A673 (cell line): ENCODE measurements at regions not wholly inside any gene's neighbourhood (a gene's known extent, or its start where the extent isn't known, plus 50 kb on each side); places are given as distances from the start of the nearest gene placed in this dataset.
"Not testable (repeated sequence)": the region's sequence is repeated elsewhere in the genome, so short reads cannot be mapped to it uniquely, and the experiment has no call there.

ENCODE experiments used
- BruUV-seq: library from RNA; stranded (reverse); fragments of 400-500 nt; replicated peaks from 2 replicates; lab custom pipeline; 2021; lab: Mats Ljungman, UMichigan
- CTCF ChIA-PET: fragments of 300-600 bp; sonication (Branson Sonifier 250); formaldehyde crosslinking; loops from one replicate; lab custom pipeline; 2022; ENCODE audit warnings: antibody characterized with exemption; lab: Charles Lee
- POLR2A ChIA-PET: fragments of 300-600 bp; sonication (Branson Sonifier 250); formaldehyde crosslinking; loops from one replicate; lab custom pipeline; 2022; ENCODE audit warnings: antibody characterized with exemption; ENCODE audit not compliant: low non-redundant PET; lab: Charles Lee
- DNase-seq: peaks from one replicate; pipeline ENCODE4 v3.0.0-alpha.2; 2015; ENCODE audit warnings: low spot score
- H3K27ac ChIP-seq: fragments of 200-600 bp; sonication (generic); 2 replicates; pipeline ENCODE4 v1.5.1; 2016; ENCODE audit warnings: mixed run types, low read depth, mild to moderate bottlenecking, mixed read lengths, antibody characterized with exemption, low read length; ENCODE audit not compliant: poor library complexity, severe bottlenecking
- H3K27me3 ChIP-seq: fragments of 200-600 bp; sonication (generic); replicated peaks from 2 replicates; pipeline ENCODE4 v1.6.1; 2017; ENCODE audit warnings: mixed run types, low read depth, mild to moderate bottlenecking, mixed read lengths, antibody characterized with exemption, low read length; ENCODE audit not compliant: insufficient read depth, poor library complexity
- H3K36me3 ChIP-seq: fragments of 200-600 bp; sonication (generic); 2 replicates; pipeline ENCODE4 v1.6.1; 2016; ENCODE audit warnings: mixed run types, mild to moderate bottlenecking, mixed read lengths, antibody characterized with exemption, low read length; ENCODE audit not compliant: insufficient read depth, poor library complexity, severe bottlenecking
- H3K4me1 ChIP-seq: fragments of 200-600 bp; sonication (generic); 2 replicates; pipeline ENCODE4 v1.6.1; 2017; ENCODE audit warnings: mixed run types, mild to moderate bottlenecking, mixed read lengths, antibody characterized with exemption, low read length; ENCODE audit not compliant: insufficient read depth, poor library complexity, severe bottlenecking
- H3K4me3 ChIP-seq: fragments of 200-600 bp; sonication (generic); 2 replicates; pipeline ENCODE4 v1.5.1; 2016; ENCODE audit warnings: low read depth, mixed run types, mild to moderate bottlenecking, mixed read lengths, low read length; ENCODE audit not compliant: poor library complexity, severe bottlenecking
- H3K9me3 ChIP-seq: fragments of 200-600 bp; sonication (generic); 2 replicates; pipeline ENCODE4 v1.6.1; 2016; ENCODE audit warnings: mixed run types, low read depth, mild to moderate bottlenecking, mixed read lengths, antibody characterized with exemption, low read length; ENCODE audit not compliant: poor library complexity, severe bottlenecking
- CTCF ChIP-seq: fragments of 300-800, 200-600 bp; sonication (generic); conservative IDR thresholded peaks from 2 replicates; pipeline ENCODE4 v1.5.1; 2017; ENCODE audit warnings: low read depth, mild to moderate bottlenecking, antibody characterized with exemption, low read length, moderate library complexity, mixed read lengths
- EZH2 ChIP-seq: fragments of 200-600 bp; sonication (generic); IDR thresholded peaks from 2 replicates; pipeline ENCODE4 v1.6.1; 2017; ENCODE audit warnings: borderline replicate concordance, low read depth, mild to moderate bottlenecking, mixed read lengths, antibody characterized with exemption, low read length; ENCODE audit not compliant: poor library complexity, severe bottlenecking
- intact Hi-C: fragments of 100-400 bp; cut with micrococcal nuclease; formaldehyde crosslinking; loops from one replicate; pipeline ENCODE4 v1.10.0; 2022; ENCODE audit not compliant: unreplicated experiment

- intact Hi-C loops = no loop called here
- TF ChIP-seq EZH2 (no peak), CTCF (no peak)
- Histone ChIP-seq H3K27me3 (no peaks in the 10 kb centered on the region), H3K36me3 (no peaks in the 10 kb centered on the region), H3K9me3 (no peaks in the 10 kb centered on the region), H3K27ac (no peak overlapping the region), H3K4me1 (no peaks in the 10 kb centered on the region), H3K4me3 (no peak overlapping the region)
- no TSS peak for BruUV-seq
- CTCF ChIA-PET = no interaction called here
- POLR2A ChIA-PET = interaction anchor here (0.7 kb wide), 1 partner anchor 402 kb away, joined by 3 read pairs; no protein-coding TSS in a partner anchor
- peak; percentile 12 for DNase-seq
Measured at GRCh38 chr7:92953657-92954056, 117.3 kb upstream of the CDK6 start.

- no peak for DNase-seq
- POLR2A ChIA-PET = no interaction called here
- no TSS peak for BruUV-seq
- Histone ChIP-seq H3K9me3 (no peaks in the 10 kb centered on the region), H3K4me1 (no peaks in the 10 kb centered on the region), H3K36me3 (no peaks in the 10 kb centered on the region), H3K27me3 (no peaks in the 10 kb centered on the region), H3K27ac (no peak overlapping the region), H3K4me3 (no peak overlapping the region)
- intact Hi-C loops = no loop called here
- CTCF ChIA-PET = interaction anchor here (0.6 kb wide), 1 partner anchor 116 kb away, joined by 6 read pairs; no protein-coding TSS in a partner anchor
- no peak for TF ChIP-seq EZH2
Measured at GRCh38 chr7:92949748-92950147, 113.4 kb upstream of the CDK6 start.

- CTCF ChIA-PET = no interaction called here
- H3K27ac ChIP-seq = no peak overlapping the region
- H3K4me3 ChIP-seq = no peak overlapping the region
- TF ChIP-seq CTCF (no peak), EZH2 (no peak)
- POLR2A ChIA-PET = no interaction called here
- no peaks in the 10 kb centered on the region for H3K27me3 ChIP-seq
- H3K9me3 ChIP-seq = no peaks in the 10 kb centered on the region
- intact Hi-C loops = no loop called here
- no peaks in the 10 kb centered on the region for H3K4me1 ChIP-seq
- no peak for DNase-seq
- no peaks in the 10 kb centered on the region for H3K36me3 ChIP-seq
- BruUV-seq = no TSS peak
Measured at GRCh38 chr7:92945840-92946239, 109.5 kb upstream of the CDK6 start.

- no peaks in the 10 kb centered on the region for H3K9me3 ChIP-seq
- CTCF ChIA-PET = no interaction called here
- no peak overlapping the region for H3K4me3 ChIP-seq
- TF ChIP-seq CTCF = no peak
- TF ChIP-seq EZH2 = no peak
- no TSS peak for BruUV-seq
- POLR2A ChIA-PET = no interaction called here
- DNase-seq = no peak
- H3K4me1 ChIP-seq = no peaks in the 10 kb centered on the region
- no peaks in the 10 kb centered on the region for H3K36me3 ChIP-seq
- no peak overlapping the region for H3K27ac ChIP-seq
- no peaks in the 10 kb centered on the region for H3K27me3 ChIP-seq
- intact Hi-C loops = no loop called here
Measured at GRCh38 chr7:92944633-92945032, 108.3 kb upstream of the CDK6 start.

- H3K4me1 ChIP-seq, H3K36me3 ChIP-seq, H3K4me3 ChIP-seq, H3K9me3 ChIP-seq, BruUV-seq, DNase-seq, intact Hi-C loops, H3K27ac ChIP-seq, H3K27me3 ChIP-seq, POLR2A ChIA-PET, CTCF ChIA-PET: not testable (repeated sequence)
Measured at GRCh38 chr7:92942706-92943105, 106.3 kb upstream of the CDK6 start.
